ENCODE measurements at regions not wholly inside any gene's neighbourhood (a gene's known extent, or its start where the extent isn't known, plus 50 kb on each side); places are given as distances from the start of the nearest gene placed in this dataset.

DNA sequence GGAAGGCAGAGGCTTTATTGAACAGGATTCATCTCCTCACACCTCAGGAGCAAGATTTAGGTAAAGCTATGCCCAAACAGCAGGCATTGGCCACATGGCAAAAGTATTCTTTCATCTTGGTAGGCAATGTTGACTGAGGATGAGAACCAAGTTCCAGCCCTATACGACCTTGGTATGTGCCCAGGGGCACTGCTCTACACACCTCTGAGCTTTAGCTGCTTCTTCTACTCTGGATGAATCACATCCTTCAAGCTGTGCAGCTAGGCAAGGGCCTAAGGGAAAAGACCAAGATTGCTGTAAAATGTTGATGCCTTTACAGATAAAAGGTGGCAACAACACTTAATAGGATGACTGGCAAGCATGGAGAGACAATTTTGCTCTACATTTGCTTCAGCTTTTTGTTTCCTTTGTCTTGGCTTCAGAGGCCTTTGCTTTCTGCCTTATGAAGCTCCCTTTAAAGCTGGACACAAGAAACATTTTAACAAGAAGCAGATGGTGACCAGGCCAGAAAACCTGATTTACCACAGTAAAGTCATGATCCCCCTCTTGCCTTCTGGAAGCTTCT lies 183.3 kb upstream of the KITLG start:
- DNase-seq (ENCODE audit: low read depth, low spot score) = no peak

DNA sequence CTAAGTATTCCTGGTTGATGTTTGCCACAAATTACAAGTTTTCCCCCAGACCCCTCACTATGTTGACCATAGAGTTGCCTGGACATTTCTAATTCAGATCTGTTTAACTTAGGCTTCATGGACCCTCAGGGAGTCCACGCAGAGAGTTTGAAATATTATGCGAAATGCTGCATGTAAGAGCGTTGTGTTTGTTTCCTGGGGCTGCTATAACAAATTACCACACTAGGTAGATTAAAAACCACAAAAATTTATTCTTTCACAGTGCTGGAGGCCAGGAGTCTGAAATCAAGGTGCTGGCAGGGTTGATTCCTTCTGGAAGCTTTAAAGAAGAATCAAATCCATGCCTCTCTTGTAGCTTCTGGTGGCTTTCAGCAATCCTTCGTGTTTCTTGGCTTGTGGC lies 177.9 kb upstream of the KITLG start:
- DNase-seq (ENCODE audit: low read depth, low spot score) = no peak

DNA sequence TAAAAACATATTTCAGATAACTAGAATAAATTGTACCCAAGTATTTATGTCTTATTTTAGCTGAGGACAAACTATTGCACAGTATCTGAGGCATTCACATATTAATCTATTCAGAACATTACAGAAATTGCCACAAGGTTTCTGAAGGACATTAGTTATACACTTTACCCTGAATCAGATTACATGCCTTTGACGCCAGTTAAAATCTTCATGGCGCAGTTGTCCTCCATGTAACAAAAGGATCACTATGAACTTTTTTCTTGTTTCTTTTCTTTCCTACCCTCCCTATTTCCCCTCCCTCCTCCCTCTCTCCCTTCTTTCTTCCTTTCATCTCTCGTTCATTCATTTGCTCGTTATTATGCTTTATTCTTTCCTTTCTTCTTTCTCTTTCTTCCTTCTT lies 176.6 kb upstream of the KITLG start:
- DNase-seq (ENCODE audit: low read depth, low spot score) = no peak

- DNase-seq (ENCODE audit: low read depth, low spot score) = no peak
Measured at GRCh38 chr12:88756153-88756552, 175.9 kb upstream of the KITLG start.

DNA sequence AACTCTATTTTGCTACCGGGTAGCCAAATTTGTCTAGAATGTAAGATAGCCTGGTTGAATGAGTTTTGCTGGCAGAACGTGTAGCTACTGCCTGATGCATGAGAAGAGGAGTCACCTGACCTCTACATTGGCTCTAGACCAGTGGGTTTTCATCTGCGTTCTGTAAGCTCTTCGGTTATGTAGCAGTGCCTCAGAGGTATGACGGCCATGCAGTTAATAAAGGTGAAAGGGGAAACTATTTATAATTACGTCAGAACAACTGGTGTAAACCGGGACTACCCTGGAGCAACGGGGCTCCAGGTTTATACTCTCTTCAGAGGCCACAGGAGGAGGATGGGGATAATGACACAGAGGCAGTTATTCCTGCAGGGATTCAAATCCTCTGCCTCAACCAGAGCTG lies 173.4 kb upstream of the KITLG start:
- DNase-seq (ENCODE audit: low read depth, low spot score) = no peak

GRCh38 chr12:88753066-88753465 lies 172.8 kb upstream of the KITLG start:
- no peak for DNase-seq (ENCODE audit: low read depth, low spot score)

DNA sequence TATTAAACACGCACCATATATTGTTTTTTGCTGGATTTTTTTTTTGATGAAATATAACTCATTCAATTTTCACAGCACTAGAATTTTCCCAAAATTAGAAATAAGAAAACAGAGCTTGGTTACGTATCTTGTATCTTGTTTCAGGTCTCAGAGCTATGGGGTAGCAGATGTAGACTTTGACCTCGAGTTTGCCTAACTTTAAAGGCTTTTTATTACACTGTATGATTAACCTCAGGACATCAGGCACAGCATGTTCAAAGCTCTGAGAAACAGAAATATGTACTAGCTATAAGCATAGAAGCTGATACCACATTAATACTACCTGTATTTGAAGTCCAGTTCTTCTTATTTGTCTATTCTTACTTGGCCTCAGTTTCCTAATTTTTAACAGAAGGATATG lies 171.9 kb upstream of the KITLG start:
- DNase-seq (ENCODE audit: low read depth, low spot score) = no peak

- no peak for DNase-seq (ENCODE audit: low read depth, low spot score)
Measured at GRCh38 chr12:88750867-88751543, 170.7 kb upstream of the KITLG start.

DNA sequence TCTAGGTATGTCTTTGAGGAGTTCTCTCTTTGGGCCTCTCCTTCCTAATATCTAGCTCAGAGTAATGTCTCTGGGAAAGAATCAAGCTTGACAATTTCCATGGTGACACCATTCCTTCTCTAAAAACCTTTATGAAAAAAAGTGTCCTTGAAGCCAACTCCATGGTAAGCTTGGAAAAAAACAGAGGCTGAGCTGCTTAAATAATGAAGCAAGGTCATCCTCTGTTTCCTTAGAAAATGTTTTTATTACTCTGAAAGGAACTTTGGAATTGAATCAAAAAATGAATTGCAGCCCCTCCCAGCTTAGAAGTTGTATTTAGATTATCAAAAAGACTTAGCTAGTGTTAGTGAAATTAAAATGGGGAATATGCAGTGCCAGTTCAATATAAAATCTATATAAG lies 166.1 kb upstream of the KITLG start:
- DNase-seq (ENCODE audit: low read depth, low spot score) = no peak

GRCh38 chr12:88743946-88744685 lies 163.8 kb upstream of the KITLG start:
- no peak for DNase-seq (ENCODE audit: low read depth, low spot score)

DNA sequence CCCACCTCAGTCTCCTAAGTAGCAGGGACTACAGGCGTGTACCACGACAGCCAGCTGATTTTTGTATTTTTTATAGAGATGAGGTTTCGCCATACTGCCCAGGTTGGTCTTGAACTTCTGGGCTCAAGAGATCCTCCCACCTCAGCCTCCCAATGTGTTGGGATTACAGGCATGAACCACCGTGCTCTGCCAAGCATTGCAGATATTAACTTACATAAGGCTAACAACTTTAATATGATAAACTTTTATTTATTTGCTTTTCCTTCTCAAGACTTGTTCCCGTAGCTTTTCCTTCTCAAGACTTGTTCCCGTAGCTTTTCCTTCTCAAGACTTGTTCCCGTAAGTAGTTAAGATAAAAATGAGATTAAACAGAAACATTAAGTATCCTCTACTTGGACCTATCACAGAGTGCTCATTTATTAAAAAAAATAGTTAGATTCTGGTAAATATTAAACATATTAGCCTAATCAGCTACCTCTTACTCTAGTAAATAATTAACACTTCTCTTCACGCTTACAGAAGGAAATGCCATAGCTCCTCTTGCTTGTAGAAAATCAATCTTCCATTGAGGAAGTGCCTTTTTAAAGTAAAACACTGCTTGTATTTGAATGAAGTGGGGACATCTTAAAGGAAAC lies 157.7 kb upstream of the KITLG start:
- no peak for DNase-seq (ENCODE audit: low read depth, low spot score)

DNA sequence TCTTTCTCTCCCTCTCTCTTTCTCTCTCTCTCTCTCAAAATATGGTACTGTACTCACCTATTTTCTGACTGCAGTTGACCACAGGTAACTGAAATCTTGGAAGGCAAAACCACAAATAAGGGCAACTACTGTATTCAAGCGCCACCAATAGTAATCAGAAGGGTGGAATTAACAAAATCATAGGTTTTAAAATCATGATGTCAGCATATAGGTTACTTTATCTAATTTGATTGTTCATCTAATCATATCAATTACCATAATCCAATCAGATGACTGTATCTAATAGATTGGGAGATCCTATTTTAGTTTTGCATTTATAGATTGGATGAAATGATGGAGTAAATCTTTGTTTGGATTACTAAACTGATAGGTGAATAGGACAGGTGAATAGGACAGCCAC lies 155.8 kb upstream of the KITLG start:
- DNase-seq (ENCODE audit: low read depth, low spot score) = no peak

GRCh38 chr12:88733008-88733407 lies 152.7 kb upstream of the KITLG start:
- no peak for DNase-seq (ENCODE audit: low read depth, low spot score)

DNA sequence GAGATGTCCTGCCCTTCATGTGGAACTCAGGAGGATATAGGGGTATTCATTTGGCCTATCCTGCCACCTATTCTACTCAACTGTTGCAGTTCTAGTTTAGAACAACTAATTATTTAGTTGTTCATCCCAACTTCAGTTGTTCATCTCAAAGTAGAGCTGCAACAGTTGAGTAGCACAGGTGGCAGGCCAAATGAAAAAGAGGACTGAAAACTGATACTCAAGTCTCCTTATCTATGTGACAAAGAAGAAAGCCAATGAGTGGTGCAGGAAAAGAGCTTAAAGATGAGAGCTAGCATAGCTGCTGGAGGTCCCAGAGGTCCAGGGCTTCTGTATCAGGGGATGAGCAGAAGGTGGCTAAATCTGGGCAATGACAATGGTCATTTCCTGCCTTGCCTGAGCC lies 148.9 kb upstream of the KITLG start:
- no peak for DNase-seq (ENCODE audit: low read depth, low spot score)

DNA sequence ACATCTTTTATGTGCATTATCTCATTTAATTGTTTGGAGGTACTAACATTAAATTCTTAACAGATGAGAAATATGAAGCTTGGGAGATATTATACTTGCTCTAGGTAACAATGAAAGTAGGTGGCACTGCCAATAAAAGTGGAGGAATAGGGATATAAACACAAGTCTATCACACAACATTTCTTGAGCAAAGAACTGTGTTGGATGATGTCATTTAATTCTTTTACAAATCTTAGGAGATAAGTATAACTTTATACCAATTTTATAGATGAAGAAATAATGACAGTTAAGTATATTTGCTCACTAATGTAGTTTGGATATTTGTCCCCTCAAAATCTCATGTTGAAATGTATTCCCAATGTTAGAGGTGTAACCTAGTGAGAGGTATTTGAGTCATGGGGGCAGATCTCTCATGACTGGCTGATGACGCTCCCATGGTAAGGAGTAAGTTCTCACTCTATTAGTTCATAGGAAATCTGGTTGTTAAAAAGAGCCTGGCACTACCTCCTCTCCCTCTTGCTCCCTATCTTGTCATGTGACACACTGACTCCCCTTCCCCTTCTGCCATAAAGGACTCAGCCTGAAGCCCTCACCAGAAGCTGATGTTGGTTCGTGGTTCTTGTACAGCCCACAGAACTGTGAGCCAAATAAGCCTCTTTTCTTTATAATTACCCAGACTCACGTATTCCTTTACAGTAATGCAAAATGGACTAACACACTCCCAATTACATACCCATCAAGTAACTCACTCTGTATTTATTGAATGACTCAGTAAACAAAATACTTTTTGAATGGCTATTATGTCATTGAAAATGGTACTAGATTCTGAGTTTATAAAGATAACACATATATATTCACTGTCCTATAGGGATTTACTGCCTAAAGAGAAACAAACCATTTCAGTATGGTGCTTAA lies 146.8 kb upstream of the KITLG start:
- no peak for DNase-seq (ENCODE audit: low read depth, low spot score)

DNA sequence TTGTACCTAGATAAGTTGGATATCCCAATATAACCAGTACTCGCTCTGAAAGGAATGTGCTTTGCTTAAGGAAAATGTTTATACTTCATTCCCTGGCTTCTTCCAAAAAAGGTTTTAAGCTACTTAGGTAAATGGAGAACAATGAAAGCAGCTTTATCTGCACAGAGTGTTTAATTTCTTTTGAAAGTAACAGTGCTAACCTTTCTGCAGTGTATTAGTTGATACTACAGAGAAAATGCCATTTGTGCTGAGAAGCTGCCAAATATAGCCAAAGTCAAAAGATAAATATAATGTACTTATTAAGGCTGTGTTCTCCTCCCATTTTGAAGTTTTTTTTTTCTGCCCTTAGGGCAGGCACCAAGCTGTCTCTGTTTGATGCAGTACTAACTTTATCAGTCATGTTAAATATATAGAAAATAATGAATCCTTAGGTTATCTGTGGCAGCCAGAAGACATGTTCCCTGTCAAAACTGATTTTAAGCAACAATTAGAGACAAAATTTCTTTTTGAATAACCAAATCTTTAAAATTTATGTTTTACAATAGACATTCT lies 145.4 kb upstream of the KITLG start:
- DNase-seq (ENCODE audit: low read depth, low spot score) = no peak

GRCh38 chr12:88723219-88723618 lies 142.9 kb upstream of the KITLG start:
- no peak for DNase-seq (ENCODE audit: low read depth, low spot score)

GRCh38 chr12:88720785-88721650 lies 140.7 kb upstream of the KITLG start:
- no peak for DNase-seq (ENCODE audit: low read depth, low spot score)

DNA sequence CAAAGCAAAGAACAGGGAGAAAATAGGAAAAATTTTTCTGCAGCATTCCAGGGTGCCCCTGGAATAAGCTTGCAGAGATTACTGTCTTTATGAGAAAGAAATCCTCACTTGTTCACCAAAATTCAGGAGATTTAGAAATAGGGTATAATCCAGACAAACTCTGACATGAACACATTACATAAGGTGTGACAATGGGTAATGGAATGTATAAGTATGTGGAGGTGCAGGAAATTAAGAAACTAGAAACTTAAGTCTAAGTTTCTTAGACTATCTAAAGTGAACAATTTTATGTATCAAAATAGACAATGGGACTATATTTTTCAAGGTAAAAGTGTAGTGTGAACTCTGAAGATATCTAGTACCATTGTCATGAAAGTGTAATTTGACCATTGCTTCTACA lies 140.0 kb upstream of the KITLG start:
- no peak for DNase-seq (ENCODE audit: low read depth, low spot score)

DNA sequence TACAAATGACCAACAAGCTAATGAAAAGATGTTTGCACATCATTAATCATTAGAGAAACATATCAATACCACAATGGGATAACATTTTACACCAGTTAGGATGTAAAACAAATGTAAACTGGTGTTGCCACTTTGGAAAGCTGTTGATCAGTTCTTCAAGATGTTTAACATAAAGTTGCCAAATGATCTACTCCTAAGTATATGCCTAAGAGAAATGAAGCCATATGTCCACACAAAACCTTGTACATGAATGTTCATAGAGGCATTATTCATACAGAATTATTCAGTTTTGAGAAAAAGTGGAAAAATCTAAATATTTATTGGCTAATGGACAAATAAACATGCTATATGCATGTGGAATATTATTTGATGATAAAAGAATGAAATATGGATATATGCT lies 136.9 kb upstream of the KITLG start:
- no peak for DNase-seq (ENCODE audit: low read depth, low spot score)

Data from activated naive CD8-positive, alpha-beta T cell treated with anti-CD3 and anti-CD28 coated beads, Interleukin-2, amount 50 U/mL, for 16 hours (primary cell).